WERI-Rb-1 (cell line): ENCODE measurements at regions not wholly inside any gene's neighbourhood (a gene's known extent, or its start where the extent isn't known, plus 50 kb on each side); places are given as distances from the start of the nearest gene placed in this dataset.

Experiments used
- DNase-seq: peaks from one replicate; pipeline ENCODE4 v3.0.0-alpha.2; 2020
- H3K27ac ChIP-seq: fragments of 250-450 bp; sonication (Bioruptor Pico); 2 replicates; pipeline ENCODE4 v1.5.1; 2020; ENCODE audit warnings: mild to moderate bottlenecking, moderate library complexity
- H3K27me3 ChIP-seq: fragments of 250-450 bp; sonication (Bioruptor Pico); 2 replicates; pipeline ENCODE4 v1.5.1; 2021; ENCODE audit warnings: mild to moderate bottlenecking, low read depth, moderate library complexity; ENCODE audit not compliant: insufficient read depth, severe bottlenecking
- H3K36me3 ChIP-seq: fragments of 250-450 bp; sonication (Bioruptor Pico); 2 replicates; pipeline ENCODE4 v1.5.1; 2020; ENCODE audit warnings: mild to moderate bottlenecking, moderate library complexity
- H3K4me3 ChIP-seq: 2 replicates; pipeline ENCODE4 v1.5.1; 2011; ENCODE audit warnings: low read depth, mild to moderate bottlenecking, control low read depth, low read length
- H3K9me3 ChIP-seq: fragments of 250-450 bp; sonication (Bioruptor Pico); 2 replicates; pipeline ENCODE4 v1.5.1; 2021; ENCODE audit warnings: mild to moderate bottlenecking, moderate library complexity; ENCODE audit not compliant: severe bottlenecking
- TF ChIP-seq, protein P1 (sequence below): IDR thresholded peaks from 2 replicates; pipeline ENCODE4 v1.5.1; 2011; ENCODE audit warnings: low read depth, mild to moderate bottlenecking, control low read depth, inconsistent platforms, low read length

DNA sequence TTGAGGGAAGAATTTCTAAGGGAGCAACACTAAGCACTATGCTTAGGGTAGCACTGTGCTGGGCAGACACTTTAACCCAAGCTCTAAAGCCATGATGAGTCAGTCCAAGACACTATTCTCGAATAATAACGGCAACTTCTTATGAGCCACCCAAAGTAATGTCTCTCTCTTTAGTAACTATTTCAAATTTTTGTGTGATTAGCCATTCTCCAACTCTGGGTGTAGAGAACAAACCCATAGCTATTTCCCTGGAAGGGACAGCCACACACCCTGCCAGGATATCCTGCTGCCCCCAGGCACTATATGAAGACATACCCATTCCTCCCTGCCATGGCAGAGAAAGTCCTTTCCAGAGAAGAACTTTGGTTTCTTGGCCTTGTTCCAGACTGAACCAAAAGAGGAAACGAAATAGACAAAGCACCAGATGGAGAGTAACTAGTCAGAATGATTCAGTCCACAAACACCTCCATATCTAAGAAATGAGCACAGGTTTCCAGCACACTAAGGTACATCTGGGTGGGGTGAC lies 384.9 kb upstream of the THBS1 start:
- H3K27me3 ChIP-seq: peaks cover 5% of the 10 kb centered on the region
- no peaks in the 10 kb centered on the region for H3K36me3 ChIP-seq
- no peaks in the 10 kb centered on the region for H3K9me3 ChIP-seq
- TF ChIP-seq, protein P1, sequence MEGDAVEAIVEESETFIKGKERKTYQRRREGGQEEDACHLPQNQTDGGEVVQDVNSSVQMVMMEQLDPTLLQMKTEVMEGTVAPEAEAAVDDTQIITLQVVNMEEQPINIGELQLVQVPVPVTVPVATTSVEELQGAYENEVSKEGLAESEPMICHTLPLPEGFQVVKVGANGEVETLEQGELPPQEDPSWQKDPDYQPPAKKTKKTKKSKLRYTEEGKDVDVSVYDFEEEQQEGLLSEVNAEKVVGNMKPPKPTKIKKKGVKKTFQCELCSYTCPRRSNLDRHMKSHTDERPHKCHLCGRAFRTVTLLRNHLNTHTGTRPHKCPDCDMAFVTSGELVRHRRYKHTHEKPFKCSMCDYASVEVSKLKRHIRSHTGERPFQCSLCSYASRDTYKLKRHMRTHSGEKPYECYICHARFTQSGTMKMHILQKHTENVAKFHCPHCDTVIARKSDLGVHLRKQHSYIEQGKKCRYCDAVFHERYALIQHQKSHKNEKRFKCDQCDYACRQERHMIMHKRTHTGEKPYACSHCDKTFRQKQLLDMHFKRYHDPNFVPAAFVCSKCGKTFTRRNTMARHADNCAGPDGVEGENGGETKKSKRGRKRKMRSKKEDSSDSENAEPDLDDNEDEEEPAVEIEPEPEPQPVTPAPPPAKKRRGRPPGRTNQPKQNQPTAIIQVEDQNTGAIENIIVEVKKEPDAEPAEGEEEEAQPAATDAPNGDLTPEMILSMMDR: no peak
- no peak overlapping the region for H3K27ac ChIP-seq
- H3K4me3 ChIP-seq: no peak overlapping the region
- no peak for DNase-seq

DNA sequence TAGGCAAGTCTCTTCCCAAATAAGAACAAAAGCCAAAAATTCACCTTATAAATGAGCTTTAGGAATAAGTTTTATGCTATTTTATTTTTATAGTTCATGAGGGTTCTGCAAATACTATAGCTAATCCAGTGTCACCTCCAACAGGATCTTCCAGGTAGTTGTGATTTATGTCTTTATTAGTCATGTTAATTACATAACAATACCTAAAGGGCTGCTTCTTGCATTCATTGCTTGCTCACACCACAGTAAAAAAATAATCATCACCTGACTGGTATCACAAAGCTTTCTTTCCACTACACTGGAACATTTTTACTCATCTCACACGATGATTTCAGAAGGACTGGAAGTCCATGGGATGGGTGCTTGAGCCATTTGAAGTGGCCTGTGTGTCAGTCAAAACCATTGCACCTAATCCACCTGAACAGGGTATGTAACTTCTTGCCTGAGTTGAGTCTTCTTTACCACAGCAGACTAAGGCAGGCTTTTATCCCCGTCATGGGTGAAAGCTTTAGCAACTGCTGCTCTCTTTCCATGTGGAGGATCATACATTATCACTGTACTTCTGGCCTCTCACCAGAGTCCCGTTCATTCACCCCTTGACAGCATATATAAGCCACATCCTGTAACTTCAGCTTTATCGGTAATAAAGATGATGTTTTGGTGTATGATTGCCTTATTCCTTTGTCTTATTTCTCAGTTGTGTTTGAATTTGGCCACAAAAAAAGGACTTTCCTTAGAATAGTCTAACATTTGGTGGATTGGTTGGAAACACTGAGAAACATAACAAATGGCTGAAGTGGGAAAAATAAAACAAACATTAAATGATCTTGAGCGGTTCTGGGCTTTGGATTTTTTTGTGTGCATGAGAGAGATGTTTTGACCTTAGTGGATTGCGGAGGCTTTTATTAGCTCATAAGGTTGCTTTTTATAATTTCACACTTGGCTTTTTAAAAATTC lies 382.6 kb upstream of the THBS1 start:
- no peak overlapping the region for H3K4me3 ChIP-seq

DNA sequence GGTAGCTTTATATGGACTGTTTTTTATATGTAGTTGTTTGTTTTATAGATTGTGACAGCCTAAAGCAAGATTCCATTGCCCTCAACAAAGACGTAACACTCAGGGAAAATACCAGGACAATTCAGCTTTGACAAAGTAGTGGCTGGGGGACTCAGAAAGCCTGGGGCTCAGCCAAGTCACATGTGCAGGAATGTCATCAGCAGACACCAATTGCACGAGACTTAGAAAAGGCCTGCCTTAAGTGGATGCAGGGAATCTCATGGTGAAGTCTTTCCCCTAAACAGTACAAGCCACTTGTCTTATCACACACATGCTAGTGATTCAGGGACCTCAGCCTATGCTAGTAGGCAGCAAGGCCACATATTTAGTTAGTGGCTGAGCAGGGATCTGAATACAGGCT lies 381.8 kb upstream of the THBS1 start:
- no peaks in the 10 kb centered on the region for H3K9me3 ChIP-seq
- H3K4me3 ChIP-seq: no peak overlapping the region
- H3K36me3 ChIP-seq: no peaks in the 10 kb centered on the region
- no peak for DNase-seq
- TF ChIP-seq, protein P1: no peak
- H3K27ac ChIP-seq: no peak overlapping the region
- H3K27me3 ChIP-seq: peaks cover 10% of the 10 kb centered on the region

More for the DNA sequence above, 382.6 kb upstream of the THBS1 start:
- peaks cover 5% of the 10 kb centered on the region for H3K27me3 ChIP-seq
- H3K27ac ChIP-seq: no peak overlapping the region
- no peak for DNase-seq
- TF ChIP-seq, protein P1: no peak
- no peaks in the 10 kb centered on the region for H3K9me3 ChIP-seq
- no peaks in the 10 kb centered on the region for H3K36me3 ChIP-seq

DNA sequence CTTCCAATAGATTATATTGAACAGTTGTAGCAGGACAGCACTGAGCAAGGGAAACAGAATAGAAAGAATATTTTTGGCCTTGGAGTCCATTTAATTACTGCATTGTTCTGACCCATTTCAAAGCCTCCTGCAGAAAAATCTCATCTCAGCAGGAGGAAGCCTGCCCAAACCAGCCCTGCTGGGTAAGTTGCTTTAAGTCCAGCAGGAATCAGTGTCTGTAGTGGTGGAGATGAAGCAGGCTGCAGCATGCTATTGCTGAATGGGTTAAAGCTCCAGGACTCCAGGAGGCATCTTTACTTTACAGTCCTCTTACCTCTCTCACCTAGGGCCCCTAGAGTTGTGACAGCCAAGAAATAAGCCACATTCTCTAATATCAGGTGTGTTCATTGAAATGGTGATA lies 380.3 kb upstream of the THBS1 start:
- TF ChIP-seq, protein P1: no peak
- H3K27ac ChIP-seq: no peak overlapping the region
- H3K27me3 ChIP-seq: peaks cover 10% of the 10 kb centered on the region
- no peaks in the 10 kb centered on the region for H3K36me3 ChIP-seq
- no peak overlapping the region for H3K4me3 ChIP-seq
- no peak for DNase-seq
- H3K9me3 ChIP-seq: no peaks in the 10 kb centered on the region

DNA sequence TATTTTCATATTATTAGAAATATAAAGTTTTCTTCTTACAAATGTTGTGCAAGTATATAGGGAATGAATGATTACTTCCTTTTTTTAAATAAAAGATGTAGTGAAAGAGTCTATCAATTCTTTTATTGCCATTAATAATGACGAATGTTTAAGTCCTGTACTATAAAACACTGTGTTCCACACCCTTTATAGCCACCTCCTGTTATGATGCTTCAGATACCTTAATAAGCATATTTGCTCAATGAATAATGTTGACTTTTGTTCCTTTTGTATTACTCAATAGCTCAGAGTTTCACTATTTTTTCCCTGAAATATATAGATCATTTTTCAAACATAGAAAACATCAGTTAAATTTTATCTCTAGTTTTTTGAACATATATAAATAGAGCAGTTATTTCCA lies 378.2 kb upstream of the THBS1 start:
- H3K36me3 ChIP-seq: no peaks in the 10 kb centered on the region
- DNase-seq: no peak
- no peak overlapping the region for H3K27ac ChIP-seq
- peaks cover 10% of the 10 kb centered on the region for H3K27me3 ChIP-seq
- H3K9me3 ChIP-seq: no peaks in the 10 kb centered on the region
- no peak overlapping the region for H3K4me3 ChIP-seq
- TF ChIP-seq, protein P1: no peak
